PC-9 (cell line): ENCODE measurements at regions not wholly inside any gene's neighbourhood (a gene's known extent, or its start where the extent isn't known, plus 50 kb on each side); places are given as distances from the start of the nearest gene placed in this dataset.

Experiments used
- BruUV-seq: library from RNA; stranded (reverse); fragments of 400-500 nt; replicated peaks from 2 replicates; lab custom pipeline; 2021; lab: Mats Ljungman, UMichigan
- CTCF ChIA-PET: fragments of 300-600 bp; sonication (Branson Sonifier 250); formaldehyde crosslinking; loops from one replicate; lab custom pipeline; 2022; ENCODE audit warnings: antibody characterized with exemption; lab: Charles Lee
- POLR2A ChIA-PET: fragments of 300-600 bp; sonication (Branson Sonifier 250); formaldehyde crosslinking; loops from one replicate; lab custom pipeline; 2022; ENCODE audit warnings: antibody characterized with exemption; ENCODE audit not compliant: unreplicated experiment; lab: Charles Lee
- DNase-seq, 2 experiments: peaks; one replicate each; pipeline versions ENCODE4 v3.0.0 to v3.0.0-alpha.2; 2015 to 2022; ENCODE audit warnings: mixed read lengths in 1 of 2
- H2AFZ ChIP-seq: fragments of 200-600 bp; sonication (generic); 2 replicates; pipeline ENCODE4 v1.8.1; 2017; ENCODE audit warnings: antibody characterized with exemption
- H3F3A ChIP-seq: fragments of 200-600 bp; sonication (generic); 2 replicates; pipeline ENCODE4 v1.8.1; 2017; ENCODE audit warnings: antibody characterized with exemption, mild to moderate bottlenecking, low read depth; ENCODE audit not compliant: insufficient read depth
- H3K27ac ChIP-seq: fragments of 200-600 bp; sonication (generic); 2 replicates; pipeline ENCODE4 v1.6.1; 2016; ENCODE audit warnings: mixed run types
- H3K27me3 ChIP-seq: fragments of 200-600 bp; sonication (generic); 2 replicates; pipeline ENCODE4 v1.6.1; 2016; ENCODE audit warnings: low read depth, mixed run types; ENCODE audit not compliant: insufficient read depth
- H3K36me3 ChIP-seq: fragments of 200-600 bp; sonication (generic); 2 replicates; pipeline ENCODE4 v1.6.1; 2016; ENCODE audit warnings: low read depth, mixed run types
- H3K4me1 ChIP-seq: fragments of 200-600 bp; sonication (generic); replicated peaks from 2 replicates; pipeline ENCODE4 v1.6.1; 2016; ENCODE audit warnings: mixed run types; ENCODE audit not compliant: insufficient read depth
- H3K4me2 ChIP-seq: fragments of 200-600 bp; sonication (generic); 2 replicates; pipeline ENCODE4 v1.6.1; 2017; ENCODE audit warnings: mixed run types
- H3K4me3 ChIP-seq: fragments of 200-600 bp; sonication (generic); 2 replicates; pipeline ENCODE4 v1.6.1; 2016; ENCODE audit warnings: mixed run types
- H3K79me2 ChIP-seq: fragments of 200-600 bp; sonication (generic); 2 replicates; pipeline ENCODE4 v1.6.1; 2017; ENCODE audit warnings: low read depth, mixed run types
- H3K9me2 ChIP-seq: fragments of 200-600 bp; sonication (generic); 2 replicates; pipeline ENCODE4 v1.8.1; 2017; ENCODE audit warnings: mild to moderate bottlenecking; ENCODE audit not compliant: insufficient read depth
- H3K9me3 ChIP-seq: fragments of 200-600 bp; sonication (generic); 2 replicates; pipeline ENCODE4 v1.8.1; 2016; ENCODE audit warnings: low read depth; ENCODE audit not compliant: insufficient read depth
- H4K20me1 ChIP-seq: fragments of 200-600 bp; sonication (generic); 2 replicates; pipeline ENCODE4 v1.8.1; 2017; ENCODE audit not compliant: insufficient read depth
- EZH2 ChIP-seq: fragments of 200-600 bp; sonication (generic); IDR thresholded peaks from 2 replicates; pipeline ENCODE4 v1.8.0; 2017; ENCODE audit warnings: antibody characterized with exemption, low read depth
- intact Hi-C: fragments of 100-400 bp; cut with micrococcal nuclease; formaldehyde crosslinking; loops from one replicate; pipeline ENCODE4 v1.10.0; 2022; ENCODE audit not compliant: unreplicated experiment
- TF ChIP-seq, protein P1 (sequence below): fragments of 200-600 bp; sonication (generic); conservative IDR thresholded peaks from 2 replicates; pipeline ENCODE4 v1.6.1; 2017; ENCODE audit warnings: mixed run types, antibody characterized with exemption, mild to moderate bottlenecking, moderate library complexity

DNA sequence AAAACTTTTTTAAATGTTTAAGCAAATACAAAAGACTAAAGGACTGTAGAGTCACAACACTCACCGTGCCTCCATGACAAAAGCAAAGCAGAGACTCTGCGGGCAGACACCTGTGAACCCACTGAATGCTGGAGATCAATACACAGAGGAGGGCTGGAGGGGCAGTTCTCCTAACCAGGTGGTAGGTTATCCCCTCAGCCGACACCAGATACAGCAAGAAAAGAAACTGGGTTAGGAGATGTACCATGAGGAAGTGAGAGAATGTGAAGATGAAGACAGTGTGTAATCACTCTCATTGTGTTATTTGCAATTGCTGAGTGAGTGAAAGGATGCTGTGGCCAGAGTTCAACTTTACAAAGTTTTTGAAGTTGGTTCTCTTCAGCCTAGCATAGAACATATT is 480.3 kb downstream of the BCL11B start:
- no peak for TF ChIP-seq EZH2
- TF ChIP-seq, protein P1, sequence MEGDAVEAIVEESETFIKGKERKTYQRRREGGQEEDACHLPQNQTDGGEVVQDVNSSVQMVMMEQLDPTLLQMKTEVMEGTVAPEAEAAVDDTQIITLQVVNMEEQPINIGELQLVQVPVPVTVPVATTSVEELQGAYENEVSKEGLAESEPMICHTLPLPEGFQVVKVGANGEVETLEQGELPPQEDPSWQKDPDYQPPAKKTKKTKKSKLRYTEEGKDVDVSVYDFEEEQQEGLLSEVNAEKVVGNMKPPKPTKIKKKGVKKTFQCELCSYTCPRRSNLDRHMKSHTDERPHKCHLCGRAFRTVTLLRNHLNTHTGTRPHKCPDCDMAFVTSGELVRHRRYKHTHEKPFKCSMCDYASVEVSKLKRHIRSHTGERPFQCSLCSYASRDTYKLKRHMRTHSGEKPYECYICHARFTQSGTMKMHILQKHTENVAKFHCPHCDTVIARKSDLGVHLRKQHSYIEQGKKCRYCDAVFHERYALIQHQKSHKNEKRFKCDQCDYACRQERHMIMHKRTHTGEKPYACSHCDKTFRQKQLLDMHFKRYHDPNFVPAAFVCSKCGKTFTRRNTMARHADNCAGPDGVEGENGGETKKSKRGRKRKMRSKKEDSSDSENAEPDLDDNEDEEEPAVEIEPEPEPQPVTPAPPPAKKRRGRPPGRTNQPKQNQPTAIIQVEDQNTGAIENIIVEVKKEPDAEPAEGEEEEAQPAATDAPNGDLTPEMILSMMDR: no peak
- no peak overlapping the region for H3K4me2 ChIP-seq
- no peak overlapping the region for H3K4me3 ChIP-seq
- POLR2A ChIA-PET: no interaction called here
- no peaks in the 10 kb centered on the region for H3K36me3 ChIP-seq
- CTCF ChIA-PET: no interaction called here
- no peaks in the 10 kb centered on the region for H3K9me3 ChIP-seq
- no peaks in the 10 kb centered on the region for H3F3A ChIP-seq
- no peaks in the 10 kb centered on the region for H3K27me3 ChIP-seq
- no peaks in the 10 kb centered on the region for H3K9me2 ChIP-seq
- H4K20me1 ChIP-seq: no peaks in the 10 kb centered on the region
- no peaks in the 10 kb centered on the region for H3K79me2 ChIP-seq
- no peak overlapping the region for H3K27ac ChIP-seq
- BruUV-seq: no TSS peak
- DNase-seq: no peak
- intact Hi-C loops: no loop called here
- H3K4me1 ChIP-seq: no peaks in the 10 kb centered on the region
- H2AFZ ChIP-seq: no peak overlapping the region

DNA sequence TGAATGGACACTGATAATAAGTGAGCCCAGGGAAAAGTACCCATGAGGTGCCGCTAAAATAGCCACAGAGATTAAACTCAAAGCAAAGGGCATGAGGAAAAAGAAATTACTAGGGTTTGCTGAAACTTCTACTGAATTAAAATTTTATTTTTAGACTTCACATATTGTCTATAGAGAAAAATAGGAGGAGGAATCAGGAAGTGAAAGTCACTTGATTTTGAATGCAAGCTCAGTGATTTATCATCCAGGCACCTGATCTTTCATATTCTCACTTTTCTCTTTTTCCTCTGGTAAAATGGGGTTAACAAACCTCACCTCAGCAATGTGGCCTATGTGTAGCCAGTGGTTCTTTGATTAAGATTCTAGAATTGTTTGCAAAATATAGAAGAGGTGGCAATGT is 479.8 kb downstream of the BCL11B start:
- H3K9me3 ChIP-seq: no peaks in the 10 kb centered on the region
- H3K36me3 ChIP-seq: no peaks in the 10 kb centered on the region
- no peaks in the 10 kb centered on the region for H3K4me1 ChIP-seq
- H3K4me2 ChIP-seq: no peak overlapping the region
- DNase-seq: no peak
- H3K4me3 ChIP-seq: no peak overlapping the region
- CTCF ChIA-PET: no interaction called here
- H3K27me3 ChIP-seq: no peaks in the 10 kb centered on the region
- H3K27ac ChIP-seq: no peak overlapping the region
- BruUV-seq: no TSS peak
- POLR2A ChIA-PET: no interaction called here
- no peak overlapping the region for H2AFZ ChIP-seq
- intact Hi-C loops: no loop called here
- no peaks in the 10 kb centered on the region for H4K20me1 ChIP-seq
- H3F3A ChIP-seq: no peaks in the 10 kb centered on the region
- no peaks in the 10 kb centered on the region for H3K9me2 ChIP-seq
- no peaks in the 10 kb centered on the region for H3K79me2 ChIP-seq
- TF ChIP-seq, protein P1: no peak
- no peak for TF ChIP-seq EZH2

DNA sequence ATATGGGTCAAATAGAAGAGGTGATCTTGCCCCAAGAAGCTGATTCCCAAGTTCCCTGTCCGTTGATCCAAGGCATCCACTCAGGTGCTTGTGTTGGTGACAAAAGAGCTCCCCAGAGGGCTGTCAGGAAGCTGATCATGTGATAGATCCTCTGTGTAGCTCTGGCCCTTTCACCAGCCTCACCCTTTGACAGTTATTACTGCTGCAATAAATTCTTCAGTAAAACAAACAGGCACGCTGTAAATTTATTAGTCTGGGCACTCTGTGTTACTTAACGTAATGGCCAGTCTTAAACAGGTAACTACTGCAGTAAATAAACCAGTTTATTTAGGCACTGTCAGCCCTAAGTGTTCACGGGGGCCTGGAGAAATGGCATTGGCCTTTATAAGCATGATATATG is 473.9 kb downstream of the BCL11B start:
- POLR2A ChIA-PET: no interaction called here

More for the DNA sequence above, 473.9 kb downstream of the BCL11B start:
- Histone ChIP-seq H3K4me3 (no peak overlapping the region), H3K4me2 (no peak overlapping the region), H3K27me3 (no peaks in the 10 kb centered on the region), H2AFZ (no peak overlapping the region), H3K79me2 (no peaks in the 10 kb centered on the region), H3K4me1 (no peaks in the 10 kb centered on the region), H3K9me2 (no peaks in the 10 kb centered on the region), H3K9me3 (no peaks in the 10 kb centered on the region), H4K20me1 (no peaks in the 10 kb centered on the region), H3K36me3 (no peaks in the 10 kb centered on the region), H3F3A (no peaks in the 10 kb centered on the region), H3K27ac (no peak overlapping the region)
- CTCF ChIA-PET: no interaction called here
- BruUV-seq: no TSS peak
- TF ChIP-seq EZH2: no peak
- TF ChIP-seq, protein P1: no peak
- intact Hi-C loops: no loop called here
- no peak for DNase-seq
